ENCODE measurements at regions not wholly inside any gene's neighbourhood (a gene's known extent, or its start where the extent isn't known, plus 50 kb on each side); places are given as distances from the start of the nearest gene placed in this dataset.

DNA sequence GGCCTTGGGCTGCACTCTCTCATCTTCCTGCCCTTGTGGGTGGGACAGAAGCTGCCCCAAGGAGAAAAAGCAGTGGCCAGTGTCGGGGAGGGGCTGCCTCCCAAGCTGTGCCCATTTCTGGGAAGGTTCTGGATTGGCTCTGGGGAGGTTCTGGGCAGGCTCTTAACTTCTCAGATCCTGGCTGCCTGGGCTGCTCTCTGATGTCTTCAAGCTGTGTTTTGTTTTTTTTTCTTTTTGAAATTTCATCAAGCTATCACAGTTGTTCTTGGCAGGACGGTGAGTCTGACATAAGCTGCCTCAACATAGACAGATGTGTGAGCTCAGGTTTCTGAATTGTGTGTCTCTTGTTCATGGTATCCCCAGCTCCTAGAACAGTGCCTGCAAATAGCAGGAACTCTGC, 1032.0 kb downstream of the BRD1 start:
- Histone ChIP-seq H3K79me2 (ENCODE audit: insufficient read depth, low read length) (no peaks in the 10 kb centered on the region), H4K20me1 (ENCODE audit: insufficient read depth, low read length) (peaks cover 2% of the 10 kb centered on the region; the same call in 1 of the 2 replicates), H3K36me3 (replicated peaks in 1 of 2; ENCODE audit: control insufficient read depth in 1 of 2, insufficient read depth in 2 of 2, low read length in 2 of 2) (no peaks in the 10 kb centered on the region), H3K4me2 (ENCODE audit: low read depth, low read length) (no peak overlapping the region), H3K4me1 (ENCODE audit: insufficient read depth, low read length) (no peaks in the 10 kb centered on the region), H2AFZ (ENCODE audit: low read length) (no peak overlapping the region), H3K9me3 (ENCODE audit: low read length) (no peaks in the 10 kb centered on the region), H3K27me3 (ENCODE audit: control insufficient read depth in 1 of 2, insufficient read depth in 2 of 2, low read length in 2 of 2) (peaks cover 2 to 19% of the 10 kb centered on the region in 2 experiments; a peak in 2 of 5 replicates), H3K9ac (ENCODE audit: insufficient read depth, low read depth, low read length) (no peak overlapping the region), H3K4me3 (replicated peaks in 1 of 3; ENCODE audit: insufficient read depth in 1 of 3, low read depth in 2 of 3, low read length in 3 of 3) (no peak overlapping the region), H3K27ac (ENCODE audit: extremely low read length, insufficient read depth, low read length) (no peak overlapping the region)
- ChIA-PET POLR2A (no interaction called here), CTCF (ENCODE audit: low intra/inter-chr PET ratio, low total read pairs) (no interaction called here)
- FAIRE-seq (no peak), ATAC-seq (no peak), DNase-seq (ENCODE audit: low spot score) (no peak)
- no TSS peak for BruUV-seq (replicated peaks)
- intact Hi-C loops (cut with micrococcal nuclease; ENCODE audit: unreplicated experiment), result no loop called here
- in situ Hi-C loops (cut with HindIII; ENCODE audit: extremely low pct_ligation_motif_present, low pct_unique_long_range_greater_than_20kb), result no loop called here
- WGBS (ENCODE audit: low lambda C conversion rate), result 17% methylated on average over 1 of the region's 2 CpGs
- no peak for TF ChIP-seq GRHL1 (CRISPR knock-in tag; conservative IDR thresholded peaks at IDR 0.05)
- no peak for TF ChIP-seq PRDM4 (CRISPR knock-in tag; IDR thresholded peaks at IDR 0.05; ENCODE audit: borderline replicate concordance)
- TF ChIP-seq, protein P1, sequence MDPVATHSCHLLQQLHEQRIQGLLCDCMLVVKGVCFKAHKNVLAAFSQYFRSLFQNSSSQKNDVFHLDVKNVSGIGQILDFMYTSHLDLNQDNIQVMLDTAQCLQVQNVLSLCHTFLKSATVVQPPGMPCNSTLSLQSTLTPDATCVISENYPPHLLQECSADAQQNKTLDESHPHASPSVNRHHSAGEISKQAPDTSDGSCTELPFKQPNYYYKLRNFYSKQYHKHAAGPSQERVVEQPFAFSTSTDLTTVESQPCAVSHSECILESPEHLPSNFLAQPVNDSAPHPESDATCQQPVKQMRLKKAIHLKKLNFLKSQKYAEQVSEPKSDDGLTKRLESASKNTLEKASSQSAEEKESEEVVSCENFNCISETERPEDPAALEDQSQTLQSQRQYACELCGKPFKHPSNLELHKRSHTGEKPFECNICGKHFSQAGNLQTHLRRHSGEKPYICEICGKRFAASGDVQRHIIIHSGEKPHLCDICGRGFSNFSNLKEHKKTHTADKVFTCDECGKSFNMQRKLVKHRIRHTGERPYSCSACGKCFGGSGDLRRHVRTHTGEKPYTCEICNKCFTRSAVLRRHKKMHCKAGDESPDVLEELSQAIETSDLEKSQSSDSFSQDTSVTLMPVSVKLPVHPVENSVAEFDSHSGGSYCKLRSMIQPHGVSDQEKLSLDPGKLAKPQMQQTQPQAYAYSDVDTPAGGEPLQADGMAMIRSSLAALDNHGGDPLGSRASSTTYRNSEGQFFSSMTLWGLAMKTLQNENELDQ (CRISPR knock-in tag; IDR thresholded peaks at IDR 0.05; ENCODE audit: borderline replicate concordance), result no peak
- no peak for TF ChIP-seq EEA1 (CRISPR knock-in tag; IDR thresholded peaks at IDR 0.05; ENCODE audit: borderline replicate concordance)
- no peak for TF ChIP-seq EHMT2 (IDR thresholded peaks at IDR 0.05; ENCODE audit: borderline replicate concordance, low read depth, low read length)
- no peak for TF ChIP-seq ZNF281 (CRISPR knock-in tag; IDR thresholded peaks at IDR 0.05; ENCODE audit: borderline replicate concordance)
- no peak for TF ChIP-seq ARID2 (CRISPR knock-in tag; IDR thresholded peaks at IDR 0.05; ENCODE audit: borderline replicate concordance)
- TF ChIP-seq JARID2 (CRISPR knock-in tag; IDR thresholded peaks at IDR 0.05; ENCODE audit: insufficient replicate concordance), result no peak
- TF ChIP-seq, protein P2, sequence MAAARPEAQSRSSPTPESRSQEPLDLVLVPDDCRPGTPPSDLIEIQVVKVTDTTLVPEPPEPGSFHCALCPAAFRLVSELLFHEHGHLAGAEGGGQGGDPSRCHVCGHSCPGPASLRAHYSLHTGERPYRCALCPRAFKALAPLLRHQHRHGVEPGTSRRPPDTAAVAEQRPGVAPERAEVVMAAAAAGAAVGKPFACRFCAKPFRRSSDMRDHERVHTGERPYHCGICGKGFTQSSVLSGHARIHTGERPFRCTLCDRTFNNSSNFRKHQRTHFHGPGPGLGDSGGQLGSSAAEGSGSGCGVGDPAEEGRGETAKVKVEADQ (CRISPR knock-in tag; IDR thresholded peaks at IDR 0.05; ENCODE audit: borderline replicate concordance), result no peak
- TF ChIP-seq SIX4 (CRISPR knock-in tag; IDR thresholded peaks at IDR 0.05), result no peak

All from HepG2 (cell line).